NCI-H2171 treated with DMSO at 0.1 percent for 48 hours (cell line): ENCODE measurements at regions not wholly inside any gene's neighbourhood (a gene's known extent, or its start where the extent isn't known, plus 50 kb on each side); places are given as distances from the start of the nearest gene placed in this dataset.

Source experiments
- DNase-seq: peaks from one replicate; lab custom pipeline; 2025; lab: John Stamatoyannopoulos, UW

DNA sequence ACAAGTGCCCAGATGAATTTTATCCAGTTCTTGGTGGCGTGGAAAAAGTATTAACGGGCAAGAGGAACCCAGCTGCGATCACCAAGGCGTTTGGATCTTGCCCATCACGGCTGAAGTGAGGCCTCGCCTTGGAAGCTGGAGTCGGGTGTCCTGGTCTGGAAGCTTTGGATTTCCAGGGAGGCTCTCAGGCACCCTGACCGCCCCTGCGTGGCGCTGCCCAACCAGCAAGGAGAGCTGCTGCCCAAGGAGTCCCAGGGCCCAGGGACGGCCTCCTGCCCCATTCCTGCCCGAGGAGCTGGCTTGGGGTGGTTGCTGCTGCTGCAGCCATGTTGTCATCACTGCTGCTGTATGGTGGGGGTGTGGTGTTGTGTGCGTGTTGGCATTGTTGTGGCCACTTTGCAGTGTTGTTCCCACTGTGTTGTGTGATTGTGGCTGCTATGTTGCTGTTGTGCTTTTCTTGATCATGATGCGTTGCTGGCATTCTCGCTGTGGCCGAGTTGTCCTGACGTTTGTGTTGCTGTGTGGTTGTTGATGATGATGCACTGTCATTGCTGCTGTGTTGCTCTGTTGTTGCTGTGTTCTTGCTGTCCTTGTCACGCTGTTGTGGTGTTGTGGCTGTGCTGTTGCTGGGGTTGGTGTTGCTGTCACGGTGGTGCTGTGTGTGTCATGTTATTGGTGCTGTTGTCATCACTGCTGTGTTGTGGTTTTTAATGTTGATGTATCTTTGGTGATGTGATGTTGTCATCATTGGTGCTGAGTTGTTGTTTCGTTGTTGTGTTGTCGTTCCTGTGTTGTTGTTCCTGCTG is 318.8 kb downstream of the C16orf95 start:
- DNase-seq: no peak

DNA sequence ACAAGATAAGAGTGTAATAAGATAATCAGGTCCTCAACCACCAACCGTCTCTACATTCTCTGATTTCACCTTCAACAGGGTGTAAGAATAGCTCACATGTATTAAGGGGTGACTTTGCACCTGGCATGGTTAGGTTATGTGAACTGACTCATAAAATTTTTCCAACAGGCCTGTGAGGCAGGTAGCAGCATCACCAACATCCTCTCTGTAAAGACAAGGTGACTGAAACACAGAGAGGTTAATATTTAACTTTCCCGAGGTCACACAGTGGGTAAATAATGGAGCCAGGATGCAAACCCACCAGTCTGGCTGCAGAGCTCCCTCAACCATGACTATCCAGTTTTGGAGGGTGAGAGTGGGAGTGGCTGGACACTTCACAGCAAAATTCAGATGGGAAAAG is 317.2 kb downstream of the C16orf95 start:
- no peak for DNase-seq

DNA sequence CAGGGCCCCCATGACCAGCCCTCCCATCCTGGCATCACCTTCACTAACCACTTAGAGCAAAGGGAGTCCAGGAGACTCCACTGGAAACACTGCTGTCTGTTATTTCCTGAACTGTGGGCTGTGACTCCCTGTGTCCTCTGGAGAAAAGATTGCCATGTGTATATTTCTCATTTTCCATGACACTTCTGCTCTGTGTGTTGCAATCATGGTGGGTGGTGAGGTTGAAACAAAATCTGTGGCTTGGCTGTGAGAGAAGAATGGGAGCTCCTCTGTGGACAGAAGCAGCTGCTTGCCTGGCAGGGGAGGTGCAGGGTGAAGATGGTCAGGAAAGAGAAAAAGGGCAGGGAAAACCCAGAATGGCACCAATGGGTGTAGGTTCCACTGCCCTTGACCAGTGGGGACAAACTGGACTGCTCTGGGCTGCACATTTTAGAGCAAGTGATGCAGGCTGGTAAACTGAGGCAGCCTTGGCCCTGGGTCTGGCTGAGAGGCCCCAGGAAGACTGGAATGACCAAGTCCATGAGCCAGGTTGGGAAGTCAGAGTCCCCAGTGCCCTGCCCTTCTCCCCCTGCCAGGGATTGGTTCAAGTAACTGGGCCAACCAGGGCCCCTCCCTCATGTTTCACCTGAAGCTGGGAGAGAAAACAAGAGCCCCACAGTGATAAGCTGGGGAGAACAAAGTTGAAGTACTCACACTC is 314.3 kb downstream of the C16orf95 start:
- DNase-seq: no peak

DNA sequence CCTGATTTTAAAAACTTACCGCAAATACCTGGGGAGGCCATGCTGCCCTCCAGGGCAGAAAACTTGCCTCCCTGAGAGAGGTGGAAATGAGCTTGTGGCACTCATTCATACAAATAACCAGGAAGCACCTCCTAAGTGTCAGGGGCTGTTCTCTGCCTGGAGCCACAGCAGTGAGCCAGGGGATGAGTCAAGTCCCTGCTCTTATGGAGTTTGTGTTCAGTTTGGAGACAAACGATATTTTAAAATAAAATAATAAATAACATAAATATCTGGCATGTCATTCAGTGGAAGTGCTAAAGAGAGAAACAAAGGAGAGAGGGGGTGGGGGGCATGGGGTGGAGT is 313.8 kb downstream of the C16orf95 start:
- DNase-seq: no peak

DNA sequence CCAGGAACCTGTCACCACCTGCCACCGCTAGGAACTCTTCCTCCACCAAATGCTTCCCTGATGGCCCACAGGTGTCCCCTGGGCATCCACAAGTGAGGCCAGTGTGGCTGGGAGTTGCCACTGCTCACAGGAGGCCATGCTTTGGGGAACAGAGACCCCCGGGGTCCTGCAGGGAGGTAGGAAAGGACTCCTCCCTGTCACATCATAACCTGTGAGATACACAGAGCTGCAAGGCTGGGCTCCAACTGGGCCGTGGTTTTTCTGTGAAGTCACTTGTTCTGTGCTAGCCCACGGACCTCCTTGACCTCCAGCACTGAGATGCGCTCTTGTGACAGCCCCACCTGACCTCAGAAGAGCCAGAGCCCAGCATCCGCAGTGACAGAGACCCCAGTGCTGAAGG is 311.2 kb downstream of the C16orf95 start:
- DNase-seq: no peak

DNA sequence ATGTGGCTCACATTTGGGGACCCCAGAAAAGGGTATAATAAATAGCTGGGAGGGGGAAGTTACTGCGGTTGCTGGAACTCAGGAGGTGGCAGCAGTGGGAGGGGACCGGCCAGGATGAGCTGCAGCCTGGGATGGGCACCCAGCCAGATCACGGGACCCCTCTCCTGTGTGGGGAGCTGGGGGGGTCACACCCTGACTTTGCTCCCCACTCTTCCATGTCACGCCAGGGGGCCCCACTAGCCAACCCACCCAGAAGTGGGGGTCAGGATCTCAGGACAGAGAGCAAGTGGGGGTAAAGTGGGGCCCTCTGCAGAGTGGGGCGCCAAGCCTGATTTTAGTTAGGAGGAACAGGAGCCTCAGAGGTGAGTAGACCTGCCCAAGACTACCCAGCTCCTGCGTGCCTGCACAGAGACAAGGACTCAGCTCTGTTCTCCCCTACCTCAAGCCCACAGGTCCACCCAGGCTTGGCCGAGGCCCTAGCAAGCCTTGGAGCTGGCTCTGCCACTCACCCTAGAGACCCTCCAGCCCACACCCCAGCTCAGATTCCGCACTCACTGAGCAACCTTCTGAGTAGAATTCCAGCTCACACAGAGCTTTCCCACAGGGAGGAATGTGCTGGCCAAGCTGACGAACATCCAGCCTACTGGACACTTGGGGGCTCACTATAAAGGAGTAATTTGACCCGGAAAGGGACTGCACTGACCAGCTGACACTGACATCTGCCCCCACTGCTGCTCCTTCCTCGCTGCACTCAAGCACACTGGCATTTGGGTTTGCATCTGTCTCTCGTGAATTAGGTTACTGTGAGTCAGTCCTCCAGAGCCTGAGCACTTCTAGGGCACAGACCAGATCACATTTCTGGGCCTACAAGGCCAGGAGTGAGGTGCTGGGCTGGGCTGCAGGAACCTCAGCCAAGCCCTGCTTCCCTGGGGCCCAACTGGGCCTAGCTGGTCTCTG is 310.1 kb downstream of the C16orf95 start:
- no peak for DNase-seq

DNA sequence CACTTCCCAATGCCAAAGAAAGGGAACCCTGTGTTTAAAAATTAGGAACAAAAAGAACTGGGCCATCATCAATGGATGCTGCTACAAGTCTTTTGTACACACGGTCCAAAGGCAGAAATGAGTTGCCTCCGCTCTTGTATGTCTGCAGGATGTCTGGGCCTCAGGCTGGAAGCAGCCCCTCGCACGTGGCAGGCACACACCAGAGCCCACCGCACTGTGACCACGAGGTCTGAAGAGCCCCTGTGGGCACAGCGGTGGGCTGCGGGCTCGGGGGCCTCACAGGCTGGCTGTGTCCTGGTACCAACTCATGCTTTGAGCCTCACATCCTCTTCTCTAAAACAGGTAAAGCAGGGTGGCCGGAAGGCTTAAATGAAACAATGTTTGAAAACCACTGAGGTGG is 309.3 kb downstream of the C16orf95 start:
- no peak for DNase-seq

DNA sequence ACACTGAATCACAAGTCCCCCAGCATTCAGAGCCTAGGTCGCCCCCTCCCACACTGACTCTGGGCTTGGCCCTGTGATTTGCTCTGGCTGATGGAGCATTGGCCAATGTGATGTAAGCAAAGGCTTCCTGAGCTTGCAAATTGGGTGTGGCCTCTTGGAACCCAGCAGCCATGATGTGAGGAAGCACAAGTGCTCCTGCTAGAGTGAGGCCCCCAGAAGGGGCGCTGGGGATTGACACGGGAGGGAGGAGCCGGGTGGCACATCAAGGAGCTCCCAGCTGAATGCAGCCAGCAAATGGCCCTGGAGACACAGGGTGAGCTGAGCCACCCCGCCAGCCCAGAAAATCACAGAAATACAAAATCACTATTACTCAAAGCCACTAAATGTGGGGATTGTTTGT is 308.5 kb downstream of the C16orf95 start:
- DNase-seq: no peak

DNA sequence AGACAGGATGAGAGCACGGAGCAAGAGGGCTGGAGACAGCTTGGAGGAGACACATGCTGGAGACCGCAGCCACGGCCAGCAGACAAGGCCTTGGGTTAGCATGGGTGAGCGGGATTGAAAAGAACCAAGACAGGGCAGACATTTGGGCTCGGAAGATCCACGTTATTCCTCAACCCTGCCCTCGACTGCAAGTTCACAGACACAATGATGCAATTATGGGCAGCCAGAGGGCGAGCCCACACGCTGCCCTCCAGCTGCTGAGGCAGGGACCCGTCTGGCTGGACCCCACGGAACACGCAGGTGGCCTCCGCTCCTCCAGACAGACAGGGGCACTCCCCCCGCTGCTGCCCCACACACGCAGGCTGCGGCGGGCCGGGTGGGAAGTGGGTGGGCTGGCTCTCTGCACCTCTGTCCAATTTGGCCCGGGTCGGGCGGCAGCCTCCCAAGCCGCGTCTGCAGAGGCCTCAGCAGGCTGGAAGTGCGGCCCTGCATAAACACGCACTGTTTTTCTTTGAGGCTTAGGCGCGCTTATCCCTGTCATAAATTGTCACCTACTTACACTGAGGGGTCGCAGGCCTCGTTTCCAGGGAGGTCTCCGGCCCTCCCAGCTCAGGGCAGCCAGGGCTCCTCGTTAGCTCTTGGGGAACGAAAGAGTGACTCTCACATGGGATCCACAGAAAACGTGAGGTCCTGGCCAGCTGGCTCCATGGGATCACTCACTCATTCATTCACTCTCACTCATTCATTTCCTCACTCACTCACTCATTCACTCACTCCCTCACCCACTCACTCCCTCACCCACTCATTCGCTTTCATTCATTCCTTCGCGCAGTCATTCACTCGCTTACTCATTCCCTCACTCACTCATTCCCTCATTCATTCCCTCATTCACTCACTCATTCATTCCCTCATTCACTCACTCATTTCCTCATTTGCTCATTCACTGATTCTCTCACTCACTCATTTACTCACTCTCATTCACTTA is 303.9 kb downstream of the C16orf95 start:
- DNase-seq: no peak

DNA sequence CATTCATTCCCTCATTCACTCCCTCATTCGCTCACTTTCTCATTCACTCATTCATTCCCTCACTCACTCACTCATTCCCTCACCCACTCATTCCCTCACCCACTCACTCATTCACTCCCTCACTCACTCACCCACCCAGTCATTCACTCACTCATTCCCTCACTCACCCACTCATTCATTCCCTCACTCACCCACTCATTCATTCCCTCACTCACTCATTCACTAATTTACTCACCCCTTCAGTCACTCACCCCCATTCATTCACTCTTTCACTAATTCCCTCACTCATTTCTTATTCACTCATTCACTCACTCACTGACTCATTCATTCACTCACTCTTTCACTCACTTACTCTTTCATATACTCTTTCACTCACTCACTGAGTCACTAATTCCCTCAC is 303.1 kb downstream of the C16orf95 start:
- DNase-seq: no peak

DNA sequence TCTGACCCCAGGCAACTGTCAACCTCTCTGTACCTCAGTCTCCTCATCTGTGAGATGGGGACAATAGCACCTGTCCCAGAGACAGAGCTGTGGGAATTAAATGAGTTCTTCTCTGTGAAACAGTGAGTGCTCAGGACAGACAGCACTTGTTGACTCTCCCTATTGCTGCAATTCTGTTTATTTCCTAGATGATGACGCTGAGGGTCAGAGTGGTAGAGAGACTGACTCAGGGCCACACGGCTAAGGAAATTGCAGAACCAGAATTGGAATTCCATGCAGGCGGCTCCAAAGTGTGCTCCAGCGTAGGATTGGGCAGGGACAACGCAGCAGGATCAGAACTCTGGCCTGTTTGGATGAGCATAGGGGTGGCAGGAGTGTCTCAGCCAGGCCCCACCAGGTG is 302.2 kb downstream of the C16orf95 start:
- DNase-seq: no peak

DNA sequence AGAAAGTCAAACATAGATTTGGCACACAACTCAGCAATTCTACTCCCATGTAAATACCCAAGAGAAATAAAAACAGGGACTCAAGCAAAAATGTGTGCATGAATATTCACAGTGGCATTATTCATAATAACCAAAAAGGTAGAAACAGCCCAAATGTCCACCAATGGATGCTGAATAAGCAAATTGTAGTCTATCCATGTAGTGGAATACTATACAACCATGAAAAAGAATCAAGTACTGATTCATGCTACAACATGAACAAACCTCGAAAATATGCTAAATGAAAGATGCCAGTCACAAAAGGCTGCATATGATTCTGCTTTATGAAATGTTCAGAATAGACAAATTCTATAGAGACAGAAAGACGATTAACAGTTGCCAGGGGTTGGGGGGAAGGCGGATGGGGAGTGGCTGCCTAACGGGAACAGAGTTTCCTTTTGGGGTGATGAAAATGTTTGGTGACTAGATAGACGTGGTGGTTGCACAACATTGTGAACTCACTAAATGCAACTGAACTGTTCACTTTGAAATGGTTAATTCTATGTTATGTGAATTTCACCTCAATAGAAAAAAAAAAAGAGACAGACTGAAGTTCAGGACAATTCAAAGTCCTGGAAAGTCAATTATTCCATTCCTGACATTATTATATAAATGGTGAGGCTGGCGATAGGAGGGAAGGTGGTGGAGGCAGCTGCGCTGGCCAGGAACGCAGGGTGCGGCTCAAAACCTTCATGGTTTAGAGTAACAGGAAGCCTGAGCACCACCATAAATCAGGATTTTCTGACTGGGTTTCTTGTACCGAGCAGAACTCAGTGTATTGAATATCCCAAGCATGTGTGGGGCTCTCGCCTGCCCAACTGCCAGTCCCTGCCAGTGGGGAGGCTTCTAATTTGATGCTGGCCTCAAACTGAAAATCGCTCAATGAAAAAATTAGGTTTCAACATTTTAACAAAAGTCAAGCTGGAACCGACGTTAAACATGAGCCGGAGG is 300.9 kb downstream of the C16orf95 start:
- DNase-seq: no peak

DNA sequence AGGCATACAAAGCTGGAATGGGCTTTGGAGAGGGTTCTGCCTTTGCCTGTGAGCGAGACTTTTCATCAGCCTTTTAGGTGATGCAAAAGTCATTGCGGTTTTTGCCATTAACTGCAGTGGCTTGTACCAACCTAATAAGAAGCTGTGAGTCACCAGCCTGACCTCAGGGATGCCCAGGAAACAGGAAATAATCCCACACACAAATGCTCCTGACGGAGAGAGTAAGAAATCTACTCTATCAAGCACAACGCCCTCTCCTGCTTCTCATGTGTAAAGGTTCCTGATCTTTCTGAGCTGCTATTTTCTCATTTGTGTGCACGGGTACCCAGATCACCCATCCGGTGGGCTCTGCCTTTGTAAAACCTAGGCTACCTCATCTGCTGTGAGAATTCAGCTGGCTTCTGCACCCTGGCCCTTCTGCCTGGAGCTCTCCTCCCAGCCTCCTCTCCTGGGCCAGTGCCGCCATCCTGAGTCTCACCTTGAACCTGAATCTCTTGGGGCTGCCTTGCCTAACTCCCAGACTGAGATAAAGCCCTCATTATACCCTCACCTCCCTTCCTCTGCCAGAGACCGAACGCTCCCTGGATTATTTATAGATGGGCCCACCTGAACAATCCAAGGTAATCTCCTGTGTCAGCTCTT is 299.7 kb downstream of the C16orf95 start:
- DNase-seq: no peak

DNA sequence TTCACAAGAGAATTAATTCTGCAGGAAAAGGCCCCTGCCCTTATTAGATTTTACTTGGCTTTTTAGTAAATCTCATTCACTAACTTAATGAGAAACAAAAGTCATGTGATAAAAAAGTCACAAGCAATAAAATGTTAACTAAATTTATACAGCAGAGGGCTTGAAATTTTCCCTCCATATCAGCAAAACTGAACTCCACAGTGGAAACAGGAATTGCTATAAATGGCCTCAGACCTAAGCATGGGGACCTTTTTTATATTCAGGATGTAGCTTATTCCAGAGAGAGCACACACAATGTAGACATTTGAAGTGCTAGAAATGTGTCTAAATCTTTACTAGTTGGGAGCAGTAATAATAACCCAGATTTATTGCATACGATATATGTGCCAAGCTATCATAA is 291.5 kb downstream of the C16orf95 start:
- DNase-seq: no peak

DNA sequence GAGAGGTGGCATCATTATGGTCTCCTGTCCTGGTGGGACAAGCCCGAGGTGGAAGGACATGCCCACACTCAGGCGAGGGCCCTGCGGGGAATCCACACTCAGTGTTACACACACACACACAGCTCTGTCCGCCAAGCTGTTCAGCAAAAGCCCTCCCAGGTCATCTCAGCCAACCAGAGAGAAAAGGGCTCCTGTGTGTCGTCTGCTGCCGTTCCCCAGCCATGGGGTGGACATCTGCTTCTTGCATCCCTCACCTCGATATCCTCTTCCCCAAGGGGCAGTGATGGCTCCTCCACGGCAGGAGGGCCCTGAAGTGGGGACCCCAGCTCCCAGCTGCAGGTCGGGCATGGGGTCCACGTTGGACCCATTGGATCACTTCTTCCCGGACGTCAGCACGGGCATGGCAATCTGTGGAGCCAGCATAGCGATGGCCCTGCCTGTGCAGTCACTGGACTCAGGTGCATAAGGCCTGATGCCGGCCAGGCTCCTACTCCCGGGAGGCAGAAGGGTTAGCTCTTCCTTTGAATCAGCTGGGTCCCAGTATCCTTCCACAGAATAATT is 290.1 kb downstream of the C16orf95 start:
- no peak for DNase-seq

DNA sequence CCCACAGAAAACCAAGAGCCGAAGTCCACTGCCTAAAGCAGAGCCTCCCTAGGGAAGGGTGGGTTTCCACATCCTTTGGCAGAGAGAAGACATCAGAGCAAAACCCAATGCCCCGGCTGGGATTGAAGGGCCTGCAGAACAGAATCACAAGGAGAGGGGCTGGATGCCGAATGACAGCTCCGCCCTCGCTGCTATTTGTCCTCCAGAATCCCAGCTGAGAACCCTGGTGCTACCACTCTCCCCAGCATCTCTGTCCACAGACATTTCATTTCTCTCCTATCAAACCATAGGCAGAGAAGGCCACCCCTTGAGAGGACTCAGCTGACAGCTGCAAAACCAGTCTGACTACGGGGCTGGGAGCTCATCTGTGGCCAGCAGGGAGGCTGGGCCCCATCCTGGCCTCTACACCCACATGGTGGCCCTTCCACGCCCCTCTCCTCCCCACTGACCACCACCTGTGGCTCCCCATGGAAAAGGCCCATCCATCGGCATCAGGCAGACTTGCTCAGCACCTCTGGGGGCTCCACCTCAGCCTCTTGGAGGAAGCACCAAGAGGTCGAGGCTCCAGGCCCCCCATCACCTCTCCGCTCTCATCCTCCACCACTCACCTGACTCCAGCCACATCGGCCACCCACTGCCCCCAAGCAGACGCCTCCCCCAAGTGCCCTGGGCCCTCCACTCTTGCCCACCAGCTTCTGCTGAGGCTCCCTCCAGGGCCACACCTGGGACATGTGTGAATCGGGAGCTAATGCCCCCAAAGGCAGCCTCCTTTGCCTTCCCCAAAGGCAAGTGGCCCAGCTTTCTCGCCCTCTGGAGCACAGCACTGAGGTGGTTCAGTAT is 288.5 kb downstream of the C16orf95 start:
- DNase-seq: no peak

DNA sequence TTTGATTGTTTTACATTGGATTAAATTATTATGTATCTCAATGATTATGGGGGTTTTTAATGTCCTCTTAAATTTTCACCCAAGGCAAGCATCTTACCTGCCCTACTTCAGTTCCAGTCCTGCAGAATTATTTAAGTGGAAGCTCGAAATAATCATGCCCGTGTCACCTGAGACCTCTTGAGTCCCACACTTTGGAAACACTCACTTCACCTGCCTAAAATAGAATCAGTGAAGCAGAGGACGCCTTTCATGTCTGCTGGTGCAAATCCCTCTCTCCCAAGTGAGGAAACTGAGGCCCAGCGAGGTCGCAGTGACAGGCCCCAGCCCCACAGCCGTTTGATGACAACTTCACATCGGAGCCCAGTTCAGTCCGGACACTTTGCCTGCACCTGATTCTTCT is 284.6 kb downstream of the C16orf95 start:
- no peak for DNase-seq

DNA sequence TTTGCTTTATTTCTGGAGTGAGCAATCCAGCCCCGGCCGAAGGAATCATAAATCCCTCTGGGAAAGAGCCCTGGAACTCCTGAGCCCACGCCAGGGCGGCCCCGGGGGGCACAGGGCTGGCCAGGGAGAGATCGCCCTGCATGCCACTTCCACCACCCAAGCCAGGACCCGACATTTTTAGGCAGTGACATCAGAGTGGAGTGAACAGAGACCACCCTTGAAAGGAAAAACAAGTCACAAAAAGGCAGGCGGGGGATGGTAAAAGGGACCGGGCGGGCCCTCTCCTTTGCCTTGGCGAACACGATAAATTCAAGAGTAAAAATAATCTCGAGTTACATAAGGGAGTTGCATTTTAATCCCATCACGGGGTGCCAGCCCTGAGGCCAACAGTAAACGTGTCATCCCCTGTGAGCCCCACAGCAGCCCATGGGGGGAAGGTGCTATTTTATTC is 284.1 kb downstream of the C16orf95 start:
- no peak for DNase-seq
